ENCODE measurements at regions not wholly inside any gene's neighbourhood (a gene's known extent, or its start where the extent isn't known, plus 50 kb on each side); places are given as distances from the start of the nearest gene placed in this dataset.

DNA sequence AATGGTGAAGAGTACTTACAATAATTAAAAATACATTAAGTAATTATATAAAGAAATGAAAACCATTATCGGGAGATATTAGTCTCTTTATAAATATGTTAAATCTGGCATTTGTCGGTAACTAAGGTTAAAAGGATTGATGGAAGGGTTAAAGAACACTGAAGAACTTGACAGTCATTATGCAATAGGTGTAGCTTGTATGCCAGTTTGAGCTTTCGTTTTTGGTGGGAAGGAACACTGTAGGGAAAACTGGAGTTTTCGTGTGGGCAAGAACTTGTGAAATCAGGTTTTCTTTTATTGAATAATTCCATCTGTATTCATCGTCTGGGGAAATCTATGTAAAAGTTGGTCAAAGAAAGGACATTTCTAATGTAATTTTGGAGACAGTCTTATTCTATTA lies 142.3 kb downstream of the DMRTA1 start:
- Mint-ChIP-seq H3K27ac (ENCODE audit: low read depth, unreplicated experiment) (no peak overlapping the region), H3K4me1 (ENCODE audit: insufficient read depth, unreplicated experiment) (no peaks in the 10 kb centered on the region), H3K4me3 (ENCODE audit: unreplicated experiment) (no peak overlapping the region), H3K27me3 (ENCODE audit: insufficient read depth, unreplicated experiment) (no peaks in the 10 kb centered on the region), H3K36me3 (ENCODE audit: insufficient read depth, unreplicated experiment) (no peaks in the 10 kb centered on the region), H3K9me3 (ENCODE audit: unreplicated experiment) (no peaks in the 10 kb centered on the region)
- no TSS peak for BruUV-seq (replicated peaks)
- CTCF ChIA-PET, result no interaction called here
- POLR2A ChIA-PET, result interaction anchor here (0.7 kb wide), 1 partner anchor 215 kb away, joined by 3 read pairs; no protein-coding TSS in a partner anchor
- TF ChIP-seq, protein P1, sequence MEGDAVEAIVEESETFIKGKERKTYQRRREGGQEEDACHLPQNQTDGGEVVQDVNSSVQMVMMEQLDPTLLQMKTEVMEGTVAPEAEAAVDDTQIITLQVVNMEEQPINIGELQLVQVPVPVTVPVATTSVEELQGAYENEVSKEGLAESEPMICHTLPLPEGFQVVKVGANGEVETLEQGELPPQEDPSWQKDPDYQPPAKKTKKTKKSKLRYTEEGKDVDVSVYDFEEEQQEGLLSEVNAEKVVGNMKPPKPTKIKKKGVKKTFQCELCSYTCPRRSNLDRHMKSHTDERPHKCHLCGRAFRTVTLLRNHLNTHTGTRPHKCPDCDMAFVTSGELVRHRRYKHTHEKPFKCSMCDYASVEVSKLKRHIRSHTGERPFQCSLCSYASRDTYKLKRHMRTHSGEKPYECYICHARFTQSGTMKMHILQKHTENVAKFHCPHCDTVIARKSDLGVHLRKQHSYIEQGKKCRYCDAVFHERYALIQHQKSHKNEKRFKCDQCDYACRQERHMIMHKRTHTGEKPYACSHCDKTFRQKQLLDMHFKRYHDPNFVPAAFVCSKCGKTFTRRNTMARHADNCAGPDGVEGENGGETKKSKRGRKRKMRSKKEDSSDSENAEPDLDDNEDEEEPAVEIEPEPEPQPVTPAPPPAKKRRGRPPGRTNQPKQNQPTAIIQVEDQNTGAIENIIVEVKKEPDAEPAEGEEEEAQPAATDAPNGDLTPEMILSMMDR (IDR thresholded peaks at IDR 0.05; ENCODE audit: unreplicated experiment), result no peak
- DNase-seq (ENCODE audit: unreplicated experiment), result no peak
- intact Hi-C loops (cut with micrococcal nuclease), result no loop called here

DNA sequence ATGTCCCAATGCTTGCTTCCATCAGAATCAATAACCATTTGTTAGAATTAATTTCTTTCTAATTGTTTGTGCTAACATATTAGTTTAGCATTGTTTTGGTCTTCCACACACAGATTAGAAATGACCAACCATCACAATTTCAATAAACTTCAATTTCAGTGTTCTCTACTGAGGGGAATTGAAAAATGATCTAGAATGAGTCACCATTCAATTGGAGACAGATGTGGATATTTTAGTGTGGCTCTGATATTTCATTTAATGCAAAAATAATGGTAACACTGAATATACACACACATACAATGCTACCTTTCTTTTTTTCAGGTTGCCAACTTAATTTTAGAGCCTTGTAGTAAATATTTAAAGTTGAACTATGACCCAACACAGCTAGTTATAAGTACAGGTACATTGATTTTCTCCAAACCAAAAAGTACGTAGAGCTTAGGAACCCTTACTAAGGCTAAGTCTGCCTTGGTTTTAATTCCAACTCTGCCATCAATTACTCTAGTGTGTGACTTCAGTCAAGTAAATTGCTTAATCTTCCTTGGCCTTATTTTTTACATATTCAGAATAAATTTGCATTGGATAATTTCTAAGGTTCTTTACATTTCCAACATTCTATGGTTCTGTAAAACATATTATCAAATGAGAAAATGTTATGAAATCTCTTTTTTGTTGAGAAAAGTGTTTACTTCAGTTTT lies 143.9 kb downstream of the DMRTA1 start:
- DNase-seq (ENCODE audit: unreplicated experiment), result no peak

DNA sequence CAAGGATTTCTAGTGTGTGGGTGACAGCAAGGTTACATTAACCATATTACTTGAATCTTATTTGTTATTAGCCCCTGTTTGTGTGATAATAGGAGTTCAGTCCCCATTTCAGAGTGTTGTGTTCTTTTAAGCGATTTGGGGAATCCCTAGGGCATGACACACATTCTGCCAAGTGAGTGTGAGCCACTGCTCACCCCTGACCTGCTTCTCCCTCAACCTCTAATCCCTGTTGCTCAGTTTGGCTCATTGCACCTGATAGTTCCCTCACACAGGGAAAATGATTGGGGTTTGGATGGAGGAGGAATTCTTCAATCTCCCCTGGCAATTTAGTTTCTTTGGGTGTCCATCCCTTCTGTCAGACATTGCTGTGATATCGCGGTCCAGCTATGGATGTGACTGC lies 149.2 kb downstream of the DMRTA1 start:
- Mint-ChIP-seq H3K27me3 (ENCODE audit: insufficient read depth, unreplicated experiment) (no peaks in the 10 kb centered on the region), H3K36me3 (ENCODE audit: insufficient read depth, unreplicated experiment) (no peaks in the 10 kb centered on the region), H3K4me3 (ENCODE audit: unreplicated experiment) (no peak overlapping the region), H3K9me3 (ENCODE audit: unreplicated experiment) (no peaks in the 10 kb centered on the region), H3K4me1 (ENCODE audit: insufficient read depth, unreplicated experiment) (no peaks in the 10 kb centered on the region), H3K27ac (ENCODE audit: low read depth, unreplicated experiment) (no peak overlapping the region)
- CTCF ChIA-PET, result no interaction called here
- no peak for DNase-seq (ENCODE audit: unreplicated experiment)
- POLR2A ChIA-PET, result no interaction called here
- intact Hi-C loops (cut with micrococcal nuclease), result no loop called here
- no TSS peak for BruUV-seq (replicated peaks)
- TF ChIP-seq, protein P1 (IDR thresholded peaks at IDR 0.05; ENCODE audit: unreplicated experiment), result no peak

More for the DNA sequence above, 143.9 kb downstream of the DMRTA1 start:
- H3K27ac Mint-ChIP-seq (ENCODE audit: low read depth, unreplicated experiment), result no peak overlapping the region
- H3K27me3 Mint-ChIP-seq (ENCODE audit: insufficient read depth, unreplicated experiment), result no peaks in the 10 kb centered on the region
- no peaks in the 10 kb centered on the region for H3K36me3 Mint-ChIP-seq (ENCODE audit: insufficient read depth, unreplicated experiment)
- H3K4me1 Mint-ChIP-seq (ENCODE audit: insufficient read depth, unreplicated experiment), result no peaks in the 10 kb centered on the region
- TF ChIP-seq, protein P1 (IDR thresholded peaks at IDR 0.05; ENCODE audit: unreplicated experiment), result no peak
- H3K4me3 Mint-ChIP-seq (ENCODE audit: unreplicated experiment), result no peak overlapping the region
- BruUV-seq (replicated peaks), result no TSS peak
- POLR2A ChIA-PET, result no interaction called here
- intact Hi-C loops (cut with micrococcal nuclease), result no loop called here
- CTCF ChIA-PET, result no interaction called here
- H3K9me3 Mint-ChIP-seq (ENCODE audit: unreplicated experiment), result no peaks in the 10 kb centered on the region

DNA sequence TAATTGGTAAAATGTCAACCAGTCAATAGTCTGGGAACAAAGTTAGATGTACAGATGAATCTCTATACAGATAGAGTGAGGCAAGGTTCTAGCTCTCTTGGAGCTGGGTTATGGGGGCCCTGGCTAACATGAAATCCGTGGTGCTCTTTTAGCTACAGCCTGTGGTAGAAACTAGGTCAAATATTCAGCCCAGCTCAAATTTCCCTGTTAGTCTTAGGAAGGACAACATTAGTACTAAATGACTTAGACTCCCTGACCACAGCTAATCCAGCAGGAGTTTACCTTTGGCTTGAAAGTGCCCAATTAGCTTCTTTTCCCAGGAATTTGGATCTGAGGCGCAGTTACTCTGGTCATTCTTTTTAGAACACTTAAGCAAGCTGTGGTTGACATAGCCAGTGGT lies 170.5 kb downstream of the DMRTA1 start:
- no TSS peak for BruUV-seq (replicated peaks)
- TF ChIP-seq, protein P1 (IDR thresholded peaks at IDR 0.05; ENCODE audit: unreplicated experiment), result no peak
- Mint-ChIP-seq H3K9me3 (ENCODE audit: unreplicated experiment) (peaks cover 7% of the 10 kb centered on the region), H3K4me3 (ENCODE audit: unreplicated experiment) (no peak overlapping the region), H3K4me1 (ENCODE audit: insufficient read depth, unreplicated experiment) (no peaks in the 10 kb centered on the region), H3K27me3 (ENCODE audit: insufficient read depth, unreplicated experiment) (no peaks in the 10 kb centered on the region), H3K27ac (ENCODE audit: low read depth, unreplicated experiment) (no peak overlapping the region), H3K36me3 (ENCODE audit: insufficient read depth, unreplicated experiment) (no peaks in the 10 kb centered on the region)
- no peak for DNase-seq (ENCODE audit: unreplicated experiment)
- POLR2A ChIA-PET, result no interaction called here
- intact Hi-C loops (cut with micrococcal nuclease), result no loop called here
- CTCF ChIA-PET, result interaction anchor here (0.6 kb wide), 1 partner anchor 1637 kb away, joined by 4 read pairs; no protein-coding TSS in a partner anchor
